GM18511 (cell line): ENCODE measurements at regions not wholly inside any gene's neighbourhood (a gene's known extent, or its start where the extent isn't known, plus 50 kb on each side); places are given as distances from the start of the nearest gene placed in this dataset.
"Not testable (repeated sequence)": the region's sequence is repeated elsewhere in the genome, so short reads cannot be mapped to it uniquely, and the experiment has no call there.

ENCODE experiments used
- ATAC-seq: cut with Tn5 transposase; IDR thresholded peaks from one replicate; pipeline ENCODE4 v1.9.1; 2021; ENCODE audit warnings: mild to moderate bottlenecking, moderate library complexity; ENCODE audit not compliant: unreplicated experiment

GRCh38 chr7:106563466-106564150, 97.3 kb downstream of the CCDC71L start:
- no peak for ATAC-seq

- ATAC-seq: no peak
These were observed 98.1 kb downstream of the CCDC71L start for GRCh38 chr7:106562711-106563366.

DNA sequence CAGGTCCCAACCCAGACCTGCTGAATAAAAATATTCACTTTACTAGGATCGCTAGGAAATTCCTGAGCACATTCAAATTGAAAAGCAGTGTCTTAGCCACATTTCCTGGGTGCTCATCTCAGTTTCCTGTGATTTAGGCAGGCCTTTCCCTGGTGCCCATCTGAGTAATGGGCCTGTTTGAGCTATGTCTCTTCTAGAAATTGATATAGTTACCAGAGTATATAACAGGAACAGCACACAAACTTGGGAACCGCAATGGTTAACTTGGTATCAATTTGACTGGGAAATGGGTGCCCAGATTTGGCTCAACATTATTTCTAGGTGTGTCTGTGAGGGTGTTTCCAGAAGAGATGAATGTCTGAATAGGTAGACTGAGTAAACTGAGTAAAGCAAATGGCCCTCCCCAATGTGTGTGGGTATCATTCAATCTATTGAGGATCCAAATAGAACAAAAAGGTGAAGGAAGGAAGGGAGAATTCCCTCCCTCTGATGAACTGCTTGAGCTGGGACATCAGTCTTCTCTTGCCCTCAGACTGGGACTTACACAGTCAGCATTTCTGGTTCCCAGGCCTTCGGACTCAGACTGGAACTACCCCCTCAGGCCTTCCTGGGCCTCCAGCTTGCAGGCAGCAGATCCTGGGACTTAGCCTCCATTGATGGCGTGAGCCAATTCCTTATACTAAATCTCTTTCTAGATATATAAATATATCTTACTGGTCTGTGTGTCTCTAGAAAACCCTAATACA, 99.1 kb downstream of the CCDC71L start:
- no peak for ATAC-seq

DNA sequence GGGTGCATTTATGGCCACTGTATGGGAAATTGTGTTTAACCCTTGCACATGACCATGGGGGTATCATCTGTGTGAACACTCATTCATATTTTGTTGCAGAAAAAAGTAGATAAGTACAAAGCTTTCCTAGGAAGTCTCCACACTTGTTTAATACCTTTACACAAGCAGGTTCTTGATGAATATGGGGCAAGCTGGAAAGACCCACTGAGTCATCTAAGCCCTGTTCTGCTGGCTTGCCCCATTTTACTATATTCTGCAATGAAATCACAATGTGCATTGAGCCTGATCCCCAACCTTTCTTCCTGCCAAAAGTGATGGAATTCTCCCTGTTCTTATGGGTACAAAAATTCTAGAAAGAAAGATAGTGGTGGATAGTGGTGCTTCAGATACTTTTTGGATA, 99.8 kb downstream of the CCDC71L start:
- no peak for ATAC-seq

DNA sequence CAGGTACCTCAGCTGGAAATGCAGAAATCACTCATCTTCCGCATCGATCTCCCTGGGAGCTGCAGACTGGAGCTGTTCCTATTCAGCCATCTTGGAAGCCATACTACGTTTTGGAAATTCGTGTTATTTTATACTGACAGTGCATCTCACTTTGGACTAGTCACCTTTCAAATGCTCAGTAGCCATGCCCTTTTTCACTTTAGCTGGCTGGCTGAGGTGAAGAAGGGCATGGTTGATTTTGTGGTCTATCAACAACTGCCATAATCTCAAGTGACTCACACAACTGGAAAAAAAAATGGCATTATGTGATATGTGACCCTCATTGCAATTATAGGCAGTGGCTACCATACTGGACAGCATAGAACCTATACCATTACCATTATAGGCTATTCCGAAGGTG, 100.5 kb downstream of the CCDC71L start:
- ATAC-seq: no peak

DNA sequence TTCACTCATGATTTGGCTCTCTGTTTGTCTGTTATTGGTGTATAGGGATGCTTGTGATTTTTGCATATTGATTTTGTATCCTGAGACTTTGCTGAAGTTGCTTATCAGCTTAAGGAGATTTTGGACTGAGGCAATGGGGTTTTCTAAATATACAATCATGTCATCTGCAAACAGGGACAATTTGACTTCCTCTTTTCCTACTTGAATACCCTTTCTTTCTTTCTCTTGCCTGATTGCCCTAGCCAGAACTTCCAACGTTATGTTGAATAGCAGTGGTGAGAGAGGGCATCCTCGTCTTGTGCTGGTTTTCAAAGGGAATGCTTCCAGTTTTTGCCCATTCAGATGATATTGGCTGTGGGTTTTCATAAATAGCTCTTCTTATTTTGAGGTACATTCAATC, 104.7 kb downstream of the CCDC71L start:
- not testable (repeated sequence) for ATAC-seq

- not testable (repeated sequence) for ATAC-seq
These were observed 106.3 kb downstream of the CCDC71L start for GRCh38 chr7:106554623-106555022.

DNA sequence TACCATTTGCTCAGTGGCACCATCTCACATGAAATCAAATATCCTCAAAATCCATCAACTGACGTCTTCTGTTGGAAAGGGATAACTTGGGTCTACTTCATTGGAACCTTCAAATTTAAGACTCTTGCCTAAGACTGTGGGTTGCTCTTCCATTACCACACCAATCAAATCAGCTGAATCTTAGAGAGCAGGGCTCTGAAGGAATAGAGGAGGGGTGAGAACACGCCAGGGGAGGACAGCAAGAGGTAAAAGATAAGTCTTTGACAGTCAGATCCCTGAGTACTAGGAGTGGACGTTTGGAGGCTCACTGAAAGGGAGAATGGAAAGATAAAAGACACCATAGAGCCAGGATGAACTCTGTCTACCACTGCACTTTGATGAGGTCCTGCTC, 107.5 kb downstream of the CCDC71L start:
- no peak for ATAC-seq

DNA sequence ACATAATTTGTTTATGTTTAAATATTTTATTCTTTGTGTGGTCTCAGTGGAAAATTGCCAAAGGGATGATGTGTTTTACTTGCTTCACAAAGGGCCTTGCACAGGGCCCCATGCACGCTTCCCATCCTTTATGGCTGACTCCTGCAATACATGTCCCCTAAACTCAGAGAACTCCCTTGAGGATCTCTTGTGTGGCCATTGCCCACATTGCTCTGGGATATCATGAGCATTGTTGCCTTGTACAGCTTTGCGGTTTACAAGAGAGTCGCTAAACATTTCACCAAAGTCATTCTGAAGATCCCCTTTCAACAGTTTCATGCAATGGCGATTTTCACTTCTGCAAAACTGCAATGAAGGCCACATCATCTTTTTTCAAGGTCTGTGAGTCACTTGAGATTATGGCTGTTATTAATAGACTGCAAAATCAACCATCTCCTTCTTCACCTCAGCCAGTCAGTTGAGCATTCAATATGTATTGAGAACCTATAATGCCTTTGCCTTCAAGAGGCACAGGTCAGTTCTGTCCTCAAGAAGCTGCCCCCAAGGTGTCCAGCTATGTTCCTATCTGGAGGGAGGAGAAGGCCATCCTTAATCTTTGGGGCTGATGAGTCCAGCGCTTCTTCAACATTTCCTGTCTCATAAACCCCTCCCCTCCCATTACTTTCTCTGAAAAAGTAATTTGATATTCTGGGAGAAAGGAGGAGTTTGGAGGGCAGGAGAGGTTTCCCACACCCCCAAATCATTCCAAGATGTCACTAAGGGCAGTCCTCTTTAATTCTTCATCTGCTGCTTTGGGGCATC, 108.1 kb downstream of the CCDC71L start:
- ATAC-seq: peak; percentile 98

DNA sequence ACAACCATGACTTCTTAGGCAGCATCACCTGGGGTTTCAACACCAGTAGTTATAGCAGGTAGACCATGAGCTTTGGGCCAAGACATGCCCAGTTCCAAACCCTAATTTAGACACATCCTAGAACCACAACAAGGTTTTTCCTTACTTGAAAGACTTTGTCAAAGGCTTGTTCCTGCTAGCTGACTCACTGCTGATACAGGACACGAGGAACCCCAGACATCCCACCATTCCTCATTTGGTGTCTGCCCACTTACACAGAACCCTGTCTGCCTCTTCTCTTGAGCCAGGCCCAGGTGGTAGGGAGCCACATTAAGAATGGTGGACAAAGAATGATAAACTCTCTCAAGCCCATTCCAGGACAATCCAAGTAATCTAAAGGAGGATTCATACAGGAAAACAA, 109.0 kb downstream of the CCDC71L start:
- no peak for ATAC-seq

DNA sequence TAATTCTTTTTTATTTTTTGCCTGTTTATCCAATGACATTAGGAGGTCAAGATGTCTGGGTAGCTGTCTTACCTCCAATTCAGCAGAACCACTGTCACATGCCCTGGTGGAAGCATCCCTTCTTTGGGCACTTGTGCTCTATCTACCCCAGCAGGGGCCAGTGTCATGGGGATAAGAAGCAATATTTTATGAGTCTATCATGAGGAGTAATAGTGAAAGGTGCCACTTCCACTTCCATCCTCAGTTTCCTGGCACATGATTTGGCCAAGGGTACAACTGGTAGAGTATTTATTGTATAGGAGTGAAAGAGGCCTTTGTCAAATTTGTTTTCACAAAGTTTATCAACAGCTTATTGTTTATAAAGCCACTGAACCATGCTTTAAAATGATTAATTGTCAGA, 112.5 kb downstream of the CCDC71L start:
- no peak for ATAC-seq

DNA sequence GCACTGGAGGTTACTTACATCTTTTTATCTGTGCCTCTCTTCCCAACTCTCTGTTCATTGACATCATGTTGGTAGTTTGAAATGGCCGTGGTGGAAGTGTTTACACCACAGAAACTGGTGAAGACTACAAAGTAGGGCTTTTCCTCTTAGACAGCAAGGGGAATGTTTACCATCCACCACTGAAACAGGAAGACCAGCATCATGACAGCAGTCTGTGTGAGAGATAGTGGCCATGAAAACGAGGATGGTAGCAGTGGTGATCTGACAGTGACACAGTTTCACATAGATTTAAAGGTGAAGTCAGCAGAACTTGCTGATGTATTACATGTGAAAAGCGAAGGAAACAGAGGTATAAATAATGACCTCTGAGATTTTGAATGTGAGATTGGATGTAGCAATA, 115.7 kb downstream of the CCDC71L start:
- no peak for ATAC-seq

DNA sequence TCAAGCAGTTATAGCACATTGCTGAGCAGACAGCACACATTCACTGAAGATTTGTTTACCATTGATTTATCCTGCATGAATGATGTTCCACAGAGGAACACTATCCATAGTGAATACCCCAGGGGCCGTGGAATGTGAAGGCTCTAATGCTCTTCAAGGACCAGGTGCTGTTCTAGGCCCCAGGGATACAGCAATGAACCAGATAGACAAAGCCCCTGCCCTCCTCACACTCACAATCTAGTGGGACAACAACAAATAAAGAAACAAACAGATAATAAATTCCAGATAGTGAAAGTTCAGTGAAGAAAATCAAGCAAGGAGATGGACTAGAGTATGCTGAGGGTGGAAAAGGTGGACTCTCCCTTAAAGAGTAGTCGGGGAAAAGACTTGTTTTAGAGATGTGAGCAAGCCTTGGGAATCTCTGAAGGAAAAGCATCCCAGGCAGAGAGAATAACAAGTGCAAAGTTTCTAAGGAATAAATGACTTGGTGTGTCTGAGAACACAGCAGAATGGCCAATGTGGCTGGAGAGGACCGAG, 117.7 kb downstream of the CCDC71L start:
- no peak for ATAC-seq

DNA sequence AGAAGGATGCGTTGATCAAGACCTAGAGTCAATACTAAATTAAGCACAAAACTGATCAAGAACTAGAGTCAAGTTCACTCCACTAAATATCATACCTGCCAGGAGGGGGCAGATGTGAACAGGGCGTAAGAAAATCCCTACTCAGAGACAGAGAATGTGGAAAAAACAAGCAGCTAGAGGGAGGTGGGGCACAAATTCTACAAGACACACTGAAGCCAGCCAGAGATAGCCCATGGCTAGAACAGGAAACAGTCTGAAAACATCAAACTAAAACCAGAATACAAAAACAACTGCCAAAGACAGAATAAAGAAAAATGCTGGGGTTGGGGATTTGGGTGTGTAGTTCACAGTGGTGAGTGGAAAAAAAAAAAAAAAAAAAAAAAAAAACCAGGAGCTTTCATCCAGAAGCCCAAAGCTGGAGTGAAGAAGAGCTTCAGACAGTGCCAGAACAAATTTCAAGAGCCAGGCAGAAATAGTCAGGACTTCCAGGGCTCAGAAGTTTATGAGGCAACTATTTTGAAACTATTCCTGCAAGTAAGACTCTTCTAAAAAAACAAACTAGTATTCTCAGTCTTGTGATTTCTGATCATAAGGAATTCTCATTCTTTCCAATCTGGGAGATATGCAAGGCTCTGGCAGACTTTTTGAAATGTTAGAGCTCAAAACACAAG, 118.3 kb downstream of the CCDC71L start:
- ATAC-seq: peak; percentile 81

DNA sequence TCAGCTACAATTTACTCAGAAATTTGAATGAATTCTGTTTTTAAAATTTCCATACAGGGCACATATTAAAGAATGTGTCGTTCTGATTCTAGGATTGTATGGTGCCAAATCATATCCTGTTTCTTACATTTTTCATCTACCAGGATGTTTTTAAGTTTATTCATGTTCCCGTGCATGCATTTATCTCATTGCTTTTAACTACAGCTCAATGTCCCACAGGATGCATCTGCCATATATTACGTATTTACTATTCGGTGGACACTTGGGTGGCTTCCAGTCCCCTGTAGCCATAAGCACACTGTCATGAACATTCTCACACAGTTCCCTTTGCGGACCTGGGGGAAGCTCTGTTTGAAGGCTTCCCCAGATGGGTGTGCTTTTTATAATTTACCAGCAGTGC, 122.3 kb downstream of the CCDC71L start:
- no peak for ATAC-seq

GRCh38 chr7:106537119-106537518, 123.8 kb downstream of the CCDC71L start:
- ATAC-seq: no peak

DNA sequence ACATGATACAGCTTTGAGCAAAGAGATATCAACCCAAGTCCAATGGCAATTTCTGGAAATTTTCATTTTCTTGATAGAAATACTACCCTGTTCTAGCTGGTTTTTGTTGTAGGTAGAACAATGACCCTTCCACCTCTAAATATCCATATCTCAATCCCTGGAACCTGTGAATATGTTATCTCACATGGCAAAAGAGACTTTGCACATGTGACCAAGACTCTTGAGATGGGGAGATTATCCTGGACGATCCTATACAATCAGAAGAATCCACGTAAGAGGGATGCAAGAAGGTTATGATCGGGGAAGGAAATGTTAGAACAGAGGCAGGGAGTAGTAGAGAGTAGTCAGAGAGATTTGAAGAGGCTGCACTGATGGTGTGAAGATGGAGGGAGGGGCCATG, 124.9 kb downstream of the CCDC71L start:
- ATAC-seq: no peak

- no peak for ATAC-seq
These were observed 125.6 kb downstream of the CCDC71L start for GRCh38 chr7:106535234-106535932.

DNA sequence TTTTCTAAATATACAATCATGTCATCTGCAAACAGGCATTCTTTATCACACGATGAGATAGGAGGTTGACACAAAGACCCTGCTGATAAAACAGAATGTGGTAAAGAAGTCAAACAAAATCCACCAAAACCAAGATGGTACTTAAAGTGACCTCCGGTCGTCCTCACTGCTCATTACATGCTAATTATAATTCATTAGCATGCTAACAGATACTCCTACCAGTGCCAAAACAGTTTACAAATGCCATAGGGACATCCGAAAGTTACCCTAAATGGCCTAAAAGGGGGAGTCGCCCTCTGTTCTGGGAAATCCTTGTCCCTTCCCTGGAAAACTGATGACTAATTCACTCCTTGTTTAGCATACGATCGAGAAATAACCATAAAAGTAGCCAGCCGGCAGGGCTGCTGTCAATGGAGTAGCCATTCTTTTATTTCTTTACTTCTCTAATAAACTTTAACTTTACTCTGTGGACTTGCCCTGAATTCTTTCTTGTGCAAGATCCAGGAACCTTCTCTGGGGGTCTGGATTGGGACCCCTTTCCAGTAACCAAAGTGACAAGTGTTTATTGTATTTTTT, 126.6 kb downstream of the CCDC71L start:
- ATAC-seq: no peak
